NCI-H2107 (cell line): ENCODE measurements at regions not wholly inside any gene's neighbourhood (a gene's known extent, or its start where the extent isn't known, plus 50 kb on each side); places are given as distances from the start of the nearest gene placed in this dataset.
"Not testable (repeated sequence)": the region's sequence is repeated elsewhere in the genome, so short reads cannot be mapped to it uniquely, and the experiment has no call there.

ENCODE experiments used
- DNase-seq: peaks from one replicate; lab custom pipeline; 2025; lab: John Stamatoyannopoulos, UW

DNA sequence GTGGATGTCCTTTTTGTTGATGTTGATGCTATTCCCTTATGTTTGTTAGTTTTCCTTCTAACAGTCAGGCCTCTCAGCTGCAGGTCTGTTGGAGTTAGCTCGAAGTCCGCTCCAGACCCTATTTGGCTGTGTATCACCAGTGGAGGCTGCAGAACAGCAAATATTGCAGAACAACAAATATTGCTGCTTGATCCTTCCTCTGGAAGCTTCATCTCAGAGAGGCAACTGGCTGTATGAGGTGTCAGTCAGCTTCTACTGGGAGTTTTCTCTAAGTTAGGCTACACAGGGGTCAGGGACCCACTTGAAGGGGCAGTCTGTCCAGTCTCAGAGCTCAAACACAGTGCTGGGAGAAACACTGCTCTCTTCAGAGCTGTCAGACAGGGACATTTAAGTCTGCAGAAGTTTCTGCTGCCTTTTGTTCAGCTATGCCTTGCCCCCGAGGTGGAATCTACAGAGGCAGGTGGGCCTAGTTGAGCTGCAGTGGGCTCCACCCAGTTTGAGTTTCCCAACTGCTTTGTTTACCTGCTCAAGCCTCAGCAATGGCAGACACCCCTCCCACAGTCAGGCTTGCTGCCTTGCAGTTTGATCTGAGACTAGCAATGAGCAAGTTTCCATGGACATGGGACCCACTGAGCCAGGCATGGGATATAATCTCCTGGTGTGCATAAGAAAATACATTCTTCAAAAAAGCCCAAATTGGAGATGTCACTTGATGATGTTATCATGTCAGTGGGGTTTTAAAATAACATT, 99.5 kb downstream of the KDM5D start:
- DNase-seq: no peak

DNA sequence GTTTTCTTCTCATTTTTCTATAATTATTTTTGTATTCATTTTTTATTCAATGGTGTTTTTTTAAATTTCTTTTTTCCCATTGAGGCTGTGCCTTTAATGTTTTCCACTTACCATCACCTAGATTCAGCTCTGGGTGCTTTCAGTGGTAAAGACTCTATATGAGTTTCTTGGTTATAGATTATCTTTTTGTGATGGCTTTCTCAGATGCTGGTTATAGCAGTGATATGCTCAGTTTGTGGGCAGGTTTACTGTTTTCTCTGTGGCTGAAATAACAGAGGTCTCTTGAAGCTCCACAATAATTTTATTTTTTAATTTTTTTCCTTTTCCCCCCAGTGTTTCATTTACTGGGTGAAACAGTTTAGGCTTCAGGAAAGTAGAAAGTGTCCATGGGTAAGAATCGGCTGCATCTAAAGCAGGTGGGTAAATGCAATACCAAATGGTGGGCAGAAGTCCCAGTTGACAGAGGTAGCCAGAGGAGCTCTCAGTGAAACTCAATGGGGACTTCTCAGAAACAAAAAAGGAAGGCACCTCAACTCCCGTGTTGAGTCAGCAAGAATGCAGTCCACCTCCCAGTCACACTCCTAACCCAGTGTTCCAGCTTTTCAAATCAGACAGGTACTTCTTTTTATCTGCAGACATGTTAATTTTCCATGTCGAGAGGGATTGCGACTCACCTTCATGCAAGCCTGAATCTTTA, 106.7 kb downstream of the KDM5D start:
- no peak for DNase-seq

DNA sequence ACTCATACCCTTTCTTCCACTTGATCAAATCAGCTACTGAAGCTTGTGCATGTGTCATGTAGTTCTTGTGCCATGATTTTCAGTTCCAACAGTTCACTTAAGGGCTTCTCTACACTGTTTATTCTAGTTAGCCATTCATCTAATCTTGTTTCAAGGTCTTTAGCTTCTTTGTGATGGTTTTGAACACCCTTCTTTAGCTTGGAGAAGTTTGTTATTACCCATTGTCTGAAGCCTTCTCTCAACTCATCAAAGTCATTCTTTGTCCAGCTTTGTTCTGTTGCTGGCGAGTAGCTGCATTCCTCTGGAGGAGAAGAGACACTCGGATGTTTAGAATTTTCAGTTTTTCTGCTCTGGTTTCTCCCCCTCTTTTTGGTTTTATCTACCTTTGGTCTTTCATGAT, 115.6 kb downstream of the KDM5D start:
- DNase-seq: no peak

DNA sequence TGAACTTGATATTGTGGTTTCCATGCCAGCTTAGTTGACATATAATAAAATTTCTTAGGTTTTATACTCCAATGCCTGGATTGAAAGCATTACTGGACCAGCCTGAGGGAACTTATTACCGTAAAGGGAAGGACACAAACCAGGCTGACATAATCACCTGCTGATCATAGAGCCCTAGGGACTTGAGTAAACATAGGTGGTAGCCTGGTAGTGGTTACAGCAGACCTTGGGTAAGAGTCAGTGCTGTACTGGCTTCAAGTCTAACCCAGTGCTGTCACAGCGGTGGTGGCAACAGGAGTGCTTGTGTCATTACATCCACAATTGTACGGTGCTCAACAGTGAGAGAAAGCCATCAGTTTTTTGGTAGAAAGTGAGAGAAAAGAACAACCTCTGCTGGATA, 122.1 kb downstream of the KDM5D start:
- no peak for DNase-seq

DNA sequence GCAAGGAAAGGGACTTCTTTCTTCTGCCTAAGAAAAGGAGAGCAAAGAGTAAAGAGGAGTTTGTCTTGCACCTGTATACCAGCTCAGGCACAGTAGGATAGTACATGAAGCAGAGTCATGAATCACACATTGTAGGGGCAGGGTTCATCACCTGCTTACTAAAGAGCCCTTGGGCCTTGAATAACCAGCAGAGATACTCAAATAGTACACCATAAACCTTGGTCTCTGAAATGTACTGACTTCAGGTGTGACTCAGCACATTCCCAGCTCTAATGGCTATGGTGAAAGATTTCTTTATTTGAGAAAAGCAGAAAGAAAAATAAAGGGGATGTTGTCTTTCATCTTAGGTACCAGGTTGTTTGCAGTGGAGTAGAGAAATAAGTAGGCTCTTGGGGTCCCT, 122.8 kb downstream of the KDM5D start:
- no peak for DNase-seq

DNA sequence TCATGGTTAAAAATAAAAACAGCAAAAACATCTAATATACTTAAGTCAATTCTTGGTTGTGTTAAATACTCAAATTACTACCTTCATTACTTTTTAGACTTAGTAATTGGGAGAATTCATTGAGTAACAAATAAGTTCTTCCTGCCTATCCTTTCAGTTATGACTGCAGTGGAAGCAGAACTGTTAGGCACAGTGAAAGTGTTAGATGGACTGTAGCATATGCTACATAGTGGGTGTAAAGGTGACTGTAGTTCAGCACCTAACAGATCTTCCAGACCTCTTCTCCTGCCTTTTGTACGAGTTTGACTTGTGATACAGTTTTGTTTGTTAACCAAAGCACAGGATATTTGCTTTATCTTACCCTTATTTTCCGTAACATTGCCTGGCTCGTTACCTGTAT, 143.4 kb downstream of the KDM5D start:
- DNase-seq: no peak

DNA sequence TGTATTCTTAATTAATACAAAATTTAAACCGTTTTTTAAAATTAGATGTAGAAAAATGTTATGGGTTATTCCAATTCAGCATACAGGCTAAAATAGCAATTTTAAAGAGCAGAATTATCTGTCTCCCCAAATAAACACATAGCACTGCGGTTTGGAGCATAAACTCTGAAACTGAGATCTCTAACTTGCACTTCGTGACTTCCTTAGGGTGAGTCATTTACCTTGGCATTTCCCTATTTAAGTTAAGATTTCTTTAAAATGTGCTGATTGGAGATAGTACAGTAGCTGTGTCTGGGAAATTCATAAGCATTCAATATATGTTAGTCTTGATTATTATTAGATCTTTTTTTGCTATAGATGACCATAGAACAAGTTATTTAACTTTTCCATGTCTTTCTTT, 143.8 kb downstream of the KDM5D start:
- DNase-seq: no peak

DNA sequence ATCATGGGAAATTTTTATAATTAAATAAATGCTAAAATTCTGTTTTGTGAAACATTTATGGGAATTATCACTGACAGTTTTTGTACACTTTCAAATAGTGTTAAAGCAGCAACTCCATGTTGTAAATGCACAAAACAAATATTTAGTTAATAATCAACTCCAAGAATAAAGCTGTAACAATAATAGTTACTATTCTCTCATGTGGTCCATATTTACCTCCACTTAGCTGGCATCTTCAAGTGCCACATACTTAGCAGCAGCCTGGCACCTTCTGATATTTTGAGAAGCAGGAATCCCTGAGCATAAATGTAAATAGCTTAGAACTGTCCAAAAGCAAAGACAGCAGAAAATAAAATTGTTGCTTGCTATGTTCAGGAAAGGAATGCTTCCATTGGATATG, 154.3 kb downstream of the KDM5D start:
- DNase-seq: no peak

DNA sequence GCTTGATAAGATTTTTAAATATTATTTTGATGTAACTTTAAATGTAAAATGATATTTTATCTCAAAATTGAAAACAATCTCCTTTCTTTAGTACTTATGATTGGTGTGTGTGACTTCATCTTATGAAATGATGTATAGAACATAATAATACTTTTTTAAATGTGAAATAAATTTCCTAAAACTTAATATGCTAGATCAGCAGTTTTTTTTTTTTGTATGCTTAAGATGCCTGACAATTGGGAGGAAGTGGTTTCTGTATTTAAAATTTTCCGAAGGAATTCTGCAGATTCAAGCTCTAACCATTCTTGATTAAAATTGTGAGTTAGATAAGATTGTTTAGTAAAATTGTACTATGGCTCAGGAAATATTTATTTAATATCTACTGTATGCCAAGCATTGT, 154.9 kb downstream of the KDM5D start:
- DNase-seq: no peak

DNA sequence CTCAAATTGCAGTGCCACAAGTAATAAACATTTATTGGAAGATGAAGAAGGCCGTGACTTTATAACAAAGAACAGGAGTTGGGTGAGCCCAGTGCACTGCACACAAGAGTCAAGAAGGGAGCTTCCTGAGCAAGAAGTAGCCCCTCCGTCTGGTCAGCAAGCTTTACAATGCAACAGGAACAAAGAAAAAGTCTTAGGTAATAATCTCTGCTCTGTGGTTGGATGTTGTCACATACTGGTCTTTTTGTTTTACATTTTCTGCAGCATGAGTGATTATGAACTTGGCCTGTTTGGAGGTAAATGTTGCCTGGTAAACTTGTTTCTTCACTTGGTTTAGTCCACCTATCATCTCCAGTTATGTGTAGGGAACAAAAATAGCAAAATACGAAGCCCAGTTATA, 157.2 kb downstream of the KDM5D start:
- no peak for DNase-seq

DNA sequence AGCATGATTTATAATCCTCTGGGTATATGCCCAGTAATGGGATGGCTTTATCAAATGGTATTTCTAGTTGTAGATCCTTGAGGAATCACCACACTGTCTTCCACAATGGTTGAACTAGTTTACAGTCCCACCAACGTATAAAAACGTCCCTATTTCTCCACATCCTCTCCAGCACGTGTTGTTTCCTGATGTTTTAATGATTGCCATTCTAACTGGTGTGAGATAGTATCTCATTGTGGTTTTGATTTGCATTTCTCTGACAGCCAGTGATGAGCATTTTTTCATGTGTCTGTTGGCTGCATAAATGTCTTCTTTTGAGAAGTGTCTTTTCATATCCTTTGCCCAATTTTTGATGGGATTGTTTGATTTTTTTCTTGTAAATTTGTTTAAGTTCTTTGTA, 163.5 kb downstream of the KDM5D start:
- DNase-seq: not testable (repeated sequence)

DNA sequence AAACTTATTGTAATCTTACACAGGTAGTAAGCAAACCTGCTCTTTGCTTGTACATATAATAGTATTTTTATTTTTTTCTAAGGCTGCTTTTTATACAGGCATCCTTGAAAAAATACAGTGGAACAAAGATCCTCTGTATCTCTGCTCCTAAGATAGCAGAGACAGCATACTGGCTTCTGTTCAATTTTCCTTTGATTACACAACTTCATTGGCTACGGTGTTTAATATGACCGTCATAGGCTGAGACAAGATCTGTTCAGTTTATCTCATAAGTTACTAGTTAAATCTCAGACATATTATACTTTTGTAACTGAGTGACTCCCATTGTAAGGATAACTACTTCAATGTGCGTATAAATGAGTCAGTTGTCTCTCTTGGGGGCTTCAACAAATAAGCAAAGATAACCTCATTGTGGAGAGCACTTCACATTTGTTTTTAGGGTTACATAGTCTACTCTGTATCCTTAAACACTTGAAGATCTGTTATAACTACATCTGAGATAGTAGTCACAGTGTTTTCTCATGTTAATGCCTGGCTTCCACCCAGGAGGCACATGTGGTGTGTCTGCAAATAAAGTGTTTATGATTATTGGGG, 166.1 kb downstream of the KDM5D start:
- DNase-seq: no peak

DNA sequence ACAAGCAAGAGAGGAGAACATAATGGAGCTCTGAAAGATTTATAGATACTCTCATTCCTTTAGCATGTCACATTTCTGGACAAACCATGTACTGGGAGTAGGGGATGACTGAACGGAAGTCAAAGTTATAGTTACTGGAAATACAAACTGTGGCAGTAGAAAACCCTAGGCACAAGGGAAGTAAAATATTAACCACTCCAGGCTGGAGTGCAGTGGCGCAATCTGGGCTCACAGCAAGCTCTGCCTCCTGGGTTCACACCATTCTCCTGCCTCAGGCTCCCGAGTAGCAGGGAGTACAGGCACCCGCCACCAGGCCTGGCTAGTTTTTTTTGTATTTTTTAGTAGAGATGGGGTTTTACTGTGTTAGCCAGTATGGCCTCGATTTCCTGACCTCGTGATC, 167.3 kb downstream of the KDM5D start:
- DNase-seq: no peak

DNA sequence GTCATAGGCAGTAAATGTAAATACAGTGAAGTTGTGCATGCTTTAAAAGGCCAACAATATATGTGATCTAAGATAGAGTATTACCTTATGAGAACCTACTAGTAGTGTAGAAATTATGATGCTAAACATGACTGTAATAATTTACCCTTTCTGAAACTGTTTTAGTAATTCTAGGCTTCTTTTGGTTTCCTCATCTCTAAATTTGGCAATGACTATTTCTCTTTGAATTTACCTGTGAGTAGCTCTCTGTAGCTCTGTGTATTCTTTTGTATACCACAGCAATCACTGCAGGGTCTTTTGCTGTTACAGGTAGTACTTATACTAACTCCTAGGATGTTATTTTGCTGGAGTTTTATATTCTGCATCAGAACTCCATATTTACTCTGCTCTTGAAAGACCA, 169.6 kb downstream of the KDM5D start:
- DNase-seq: no peak

DNA sequence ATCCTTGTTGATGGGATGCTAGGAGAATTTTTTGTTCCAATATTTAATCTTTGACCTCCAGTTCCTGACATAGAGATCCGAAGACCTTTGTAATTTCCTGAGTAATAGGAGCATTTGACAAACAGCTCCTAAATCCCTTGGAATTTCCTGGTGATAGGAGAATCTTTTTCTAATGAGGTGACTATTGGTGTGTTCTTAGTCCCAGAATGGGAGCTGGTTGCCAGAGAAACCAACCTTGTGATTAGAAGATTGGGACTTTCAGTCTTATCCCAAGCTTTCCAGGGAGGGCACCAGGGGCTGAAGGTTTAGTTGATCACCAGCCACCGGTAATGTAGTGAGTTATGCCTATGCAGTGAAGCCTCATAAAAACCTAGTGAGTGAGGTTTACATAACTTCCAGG, 170.9 kb downstream of the KDM5D start:
- no peak for DNase-seq

DNA sequence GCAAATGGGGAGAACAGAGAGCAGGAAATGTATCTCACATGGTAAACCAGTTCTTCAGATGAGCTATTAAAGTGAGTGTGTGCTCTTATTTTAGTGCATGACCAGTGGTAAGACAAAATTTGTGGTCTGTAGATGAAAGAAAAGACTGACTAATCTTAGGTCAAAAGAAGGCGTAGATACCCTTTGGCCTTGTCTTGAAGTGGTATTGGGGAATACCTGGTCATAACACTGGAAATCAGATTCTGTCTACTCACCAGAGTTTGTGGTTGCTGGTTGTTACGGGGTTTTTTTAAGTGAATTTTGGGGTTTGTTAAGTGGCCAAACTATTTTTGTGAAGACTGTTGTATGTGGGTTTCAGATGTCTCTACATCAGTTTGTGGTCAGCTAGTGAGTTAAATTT, 173.5 kb downstream of the KDM5D start:
- no peak for DNase-seq

DNA sequence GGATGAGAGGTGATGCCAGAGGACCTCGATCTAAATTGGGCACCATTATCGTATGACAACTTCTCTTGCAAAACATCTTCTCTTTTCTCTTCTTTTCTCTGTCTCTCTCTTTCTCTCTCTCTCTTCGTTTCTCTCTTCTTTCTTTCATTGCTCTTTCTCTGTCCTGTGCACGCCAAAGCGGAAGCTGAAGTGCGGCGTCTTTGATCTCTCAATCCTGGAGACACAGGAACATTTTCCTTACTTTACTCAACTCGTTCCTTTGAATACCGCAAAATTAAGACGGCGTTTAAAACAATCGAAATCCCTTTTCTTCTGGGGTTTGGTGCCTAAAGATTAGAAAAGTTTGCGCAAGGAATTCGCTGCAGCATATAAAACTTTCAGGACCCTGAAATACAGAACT, 176.6 kb downstream of the KDM5D start:
- DNase-seq: no peak

DNA sequence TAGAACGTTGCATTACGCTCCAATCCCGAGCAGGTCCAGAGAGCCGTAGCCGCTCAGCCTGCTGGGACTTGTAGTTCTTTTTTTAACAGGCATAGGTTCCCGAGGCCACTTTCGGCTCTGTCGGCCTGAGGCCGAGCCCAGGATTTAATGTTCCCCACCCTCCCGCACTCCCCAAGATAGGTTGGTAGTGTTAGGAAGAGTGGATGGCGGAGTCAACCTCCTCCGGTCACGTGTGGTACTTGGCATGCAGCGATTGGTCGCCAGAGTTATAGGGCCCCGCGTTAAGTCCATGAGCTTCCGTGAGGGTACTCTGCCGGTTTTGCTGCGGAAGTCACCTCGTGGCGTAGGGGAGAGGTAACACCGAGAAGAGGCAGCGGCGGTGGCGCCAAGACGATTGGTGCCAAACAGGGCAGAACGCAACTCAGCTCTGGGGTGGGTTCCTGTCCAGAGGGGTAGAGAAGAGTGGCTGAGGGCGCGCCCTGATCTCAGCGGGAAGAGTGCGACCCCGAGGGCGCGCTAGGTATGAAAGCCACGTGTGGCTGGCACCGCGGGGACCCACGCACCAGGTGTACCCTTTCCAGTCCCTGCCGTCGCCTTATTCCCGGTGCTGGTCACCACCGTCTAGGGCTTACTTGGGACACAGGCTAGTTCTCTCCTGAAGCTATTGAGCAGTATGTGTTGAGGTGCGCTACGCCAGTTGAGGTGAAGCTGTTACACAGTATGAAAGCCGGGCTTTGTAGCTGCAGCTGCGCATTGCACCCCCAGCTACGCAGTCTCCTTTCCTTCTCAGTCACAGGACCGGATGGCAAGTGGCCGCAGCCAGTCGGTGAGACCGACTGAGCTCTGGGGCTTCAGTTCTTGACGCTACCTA, 177.2 kb downstream of the KDM5D start:
- DNase-seq: peak; percentile 63

DNA sequence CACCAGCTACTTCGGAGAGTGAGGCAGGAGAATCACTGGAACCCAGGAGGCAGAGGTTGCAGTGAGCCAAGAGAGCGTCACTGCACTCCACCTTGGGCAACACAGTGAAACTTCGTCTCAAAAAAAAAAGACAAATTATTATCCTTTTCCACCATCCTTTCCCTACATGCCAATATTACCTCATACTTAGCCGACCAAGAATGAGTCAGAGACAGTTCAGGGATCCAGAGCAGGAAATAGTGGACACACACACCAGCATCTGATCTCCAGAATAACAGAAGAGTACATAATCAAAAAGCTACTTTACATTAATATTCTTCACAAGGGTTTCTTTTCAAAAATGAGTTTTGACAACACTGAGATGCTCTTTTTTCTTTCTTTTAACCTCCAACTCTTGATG, 185.4 kb downstream of the KDM5D start:
- DNase-seq: no peak

DNA sequence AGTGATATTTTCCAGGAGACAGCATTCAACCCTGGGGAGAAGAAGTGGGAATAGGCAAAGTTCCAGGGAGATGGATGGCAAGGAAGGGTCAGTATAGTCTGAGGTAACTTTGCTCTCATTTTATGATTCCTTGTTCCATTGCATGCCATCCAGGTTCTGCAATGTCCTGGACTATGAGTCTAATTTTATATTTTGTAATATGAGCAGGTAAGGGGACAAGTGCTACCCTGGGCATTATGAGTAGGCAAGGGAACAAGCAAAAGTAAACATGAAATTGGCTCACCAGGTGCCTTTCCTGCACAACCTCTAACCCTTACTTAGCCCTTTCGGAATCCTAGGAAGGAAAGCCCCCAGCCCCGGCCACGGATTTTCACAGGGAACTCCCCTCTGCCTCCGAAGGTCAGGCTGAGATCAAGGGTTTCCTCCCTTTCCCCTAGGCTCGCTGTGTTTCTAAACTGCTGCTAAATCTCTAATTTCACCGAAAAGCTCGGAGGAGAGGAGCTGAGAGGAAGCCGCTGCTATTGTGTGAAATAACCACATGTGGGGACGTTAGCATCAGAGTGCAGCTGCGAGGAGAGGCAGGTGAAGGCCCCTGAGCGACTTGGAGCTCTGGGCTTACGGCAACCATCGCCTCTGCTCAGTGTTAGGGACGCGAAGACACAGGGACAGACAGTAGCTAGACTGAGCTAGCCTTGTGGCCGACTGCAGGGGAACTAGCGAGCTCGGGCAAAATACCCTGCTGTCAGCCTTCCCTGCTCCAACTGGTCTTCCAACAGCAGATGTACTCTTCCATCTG, 194.7 kb downstream of the KDM5D start:
- DNase-seq: peak; percentile 0

DNA sequence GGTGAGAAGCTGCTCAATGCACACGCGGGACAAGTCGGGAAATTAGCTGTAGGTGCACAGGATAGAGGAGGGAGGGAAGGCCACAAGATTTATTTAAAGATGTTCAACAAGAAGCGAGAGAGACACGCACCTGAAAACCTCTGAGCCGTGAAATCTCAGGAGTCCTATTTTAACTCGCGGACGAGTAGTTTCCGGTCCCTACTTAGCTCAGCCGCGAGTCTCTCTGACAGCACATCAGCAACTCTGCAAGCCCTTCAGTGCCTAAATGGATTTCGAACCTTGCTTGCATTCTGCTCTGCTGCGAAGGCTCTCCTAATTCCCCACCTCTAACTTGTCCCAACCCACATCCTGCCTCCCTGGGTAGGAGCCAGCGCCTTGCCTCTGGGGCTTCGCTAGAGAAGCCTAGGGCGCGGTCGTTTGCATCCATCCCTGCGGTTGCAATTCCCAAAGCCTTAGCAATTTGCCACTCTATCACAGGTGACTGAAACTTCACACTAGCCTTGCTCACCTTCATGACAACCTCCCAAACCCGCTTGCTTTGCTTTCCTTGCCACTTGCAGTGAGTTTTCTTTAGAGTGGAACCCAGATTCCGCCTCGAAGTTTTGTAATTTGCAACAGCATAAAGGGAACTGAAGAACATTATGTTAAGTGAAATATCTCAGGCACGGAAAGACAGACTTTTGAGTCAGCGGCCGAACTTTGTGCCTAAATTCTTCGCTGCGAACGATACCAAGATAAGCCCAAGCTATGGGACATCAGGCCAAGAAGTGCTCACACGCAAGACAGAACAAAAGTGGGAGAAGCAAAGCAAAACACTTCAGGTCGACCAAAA, 202.8 kb downstream of the KDM5D start:
- no peak for DNase-seq
